Duodenal mucosa (tissue), 2 donors: ENCODE measurements at regions not wholly inside any gene's neighbourhood (a gene's known extent, or its start where the extent isn't known, plus 50 kb on each side); places are given as distances from the start of the nearest gene placed in this dataset.

ENCODE experiments used
- H3K27ac ChIP-seq: one replicate; pipeline ENCODE4 v1.7.0; 2013; ENCODE audit warnings: low read depth, low read length
- H3K27me3 ChIP-seq, 2 donors: one replicate each; pipeline ENCODE4 v1.7.0; 2013; ENCODE audit warnings: low read length in 2 of 2, control low read depth in 1 of 2; ENCODE audit not compliant: insufficient read depth in 2 of 2, control insufficient read depth in 1 of 2
- H3K36me3 ChIP-seq, 2 donors: one replicate each; pipeline ENCODE4 v1.7.0; 2013; ENCODE audit warnings: low read length in 2 of 2, control low read depth in 1 of 2; ENCODE audit not compliant: insufficient read depth in 2 of 2, control insufficient read depth in 1 of 2
- H3K4me1 ChIP-seq, 2 donors: one replicate each; pipeline ENCODE4 v1.7.0; 2013; ENCODE audit warnings: low read length in 2 of 2, control low read depth in 1 of 2; ENCODE audit not compliant: insufficient read depth in 2 of 2, control insufficient read depth in 1 of 2
- H3K4me3 ChIP-seq, 2 donors: one replicate each; pipeline ENCODE4 v1.7.0; 2013; ENCODE audit warnings: low read length in 2 of 2, low read depth in 1 of 2
- H3K9ac ChIP-seq, 2 donors: one replicate each; pipeline ENCODE4 v1.7.0; 2013; ENCODE audit warnings: low read length in 2 of 2, low read depth in 1 of 2
- H3K9me3 ChIP-seq, 2 donors: one replicate each; pipeline ENCODE4 v1.7.0; 2013; ENCODE audit warnings: low read length in 2 of 2, control low read depth in 1 of 2; ENCODE audit not compliant: control insufficient read depth in 1 of 2

GRCh38 chr9:25613709-25614108 is 64.5 kb downstream of the TUSC1 start:
- Histone ChIP-seq H3K4me1 (no peaks in the 10 kb centered on the region), H3K4me3 (no peak overlapping the region)

GRCh38 chr9:25603106-25603505 is 75.1 kb downstream of the TUSC1 start:
- Histone ChIP-seq H3K27ac (no peak overlapping the region), H3K36me3 (no peaks in the 10 kb centered on the region), H3K9me3 (no peaks in the 10 kb centered on the region), H3K4me3 (no peak overlapping the region), H3K9ac (no peak overlapping the region), H3K27me3 (no peaks in the 10 kb centered on the region), H3K4me1 (peaks cover 0 to 3% of the 10 kb centered on the region in 2 donors)

More at GRCh38 chr9:25613709-25614108, 64.5 kb downstream of the TUSC1 start:
- Histone ChIP-seq H3K9ac (no peak overlapping the region), H3K9me3 (no peaks in the 10 kb centered on the region), H3K27me3 (no peaks in the 10 kb centered on the region), H3K27ac (no peak overlapping the region), H3K36me3 (no peaks in the 10 kb centered on the region)

GRCh38 chr9:25602400-25603044 is 75.7 kb downstream of the TUSC1 start:
- Histone ChIP-seq H3K27ac (no peak overlapping the region), H3K9me3 (no peaks in the 10 kb centered on the region), H3K4me1 (peaks cover 0 to 3% of the 10 kb centered on the region in 2 donors)

GRCh38 chr9:25600501-25600900 is 77.7 kb downstream of the TUSC1 start:
- Histone ChIP-seq H3K9ac (no peak overlapping the region), H3K4me3 (no peak overlapping the region), H3K27me3 (no peaks in the 10 kb centered on the region), H3K4me1 (peaks cover 0 to 3% of the 10 kb centered on the region in 2 donors), H3K36me3 (no peaks in the 10 kb centered on the region), H3K27ac (no peak overlapping the region), H3K9me3 (no peaks in the 10 kb centered on the region)

More at GRCh38 chr9:25602400-25603044, 75.7 kb downstream of the TUSC1 start:
- no peak overlapping the region for H3K4me3 ChIP-seq
- no peaks in the 10 kb centered on the region for H3K27me3 ChIP-seq
- H3K9ac ChIP-seq: no peak overlapping the region
- no peaks in the 10 kb centered on the region for H3K36me3 ChIP-seq

GRCh38 chr9:25584611-25585010 is 93.6 kb downstream of the TUSC1 start:
- Histone ChIP-seq H3K27me3 (no peaks in the 10 kb centered on the region), H3K36me3 (no peaks in the 10 kb centered on the region), H3K4me1 (no peaks in the 10 kb centered on the region), H3K9me3 (peaks cover 0 to 6% of the 10 kb centered on the region in 2 donors), H3K27ac (no peak overlapping the region), H3K9ac (no peak overlapping the region), H3K4me3 (no peak overlapping the region)

- H3K36me3 ChIP-seq: no peaks in the 10 kb centered on the region
- no peak overlapping the region for H3K27ac ChIP-seq
- no peak overlapping the region for H3K9ac ChIP-seq
- H3K4me1 ChIP-seq: no peaks in the 10 kb centered on the region
- H3K9me3 ChIP-seq: no peaks in the 10 kb centered on the region
- no peaks in the 10 kb centered on the region for H3K27me3 ChIP-seq
- no peak overlapping the region for H3K4me3 ChIP-seq
Measured at GRCh38 chr9:25573281-25573680, 105.0 kb downstream of the TUSC1 start.

GRCh38 chr9:25571491-25571890 is 106.8 kb downstream of the TUSC1 start:
- Histone ChIP-seq H3K4me1 (no peaks in the 10 kb centered on the region), H3K36me3 (no peaks in the 10 kb centered on the region)

GRCh38 chr9:25570802-25571201 is 107.4 kb downstream of the TUSC1 start:
- no peak overlapping the region for H3K27ac ChIP-seq
- no peak overlapping the region for H3K4me3 ChIP-seq
- no peak overlapping the region for H3K9ac ChIP-seq
- no peaks in the 10 kb centered on the region for H3K9me3 ChIP-seq
- no peaks in the 10 kb centered on the region for H3K36me3 ChIP-seq
- H3K27me3 ChIP-seq: no peaks in the 10 kb centered on the region
- H3K4me1 ChIP-seq: no peaks in the 10 kb centered on the region

More at GRCh38 chr9:25571491-25571890, 106.8 kb downstream of the TUSC1 start:
- Histone ChIP-seq H3K27ac (no peak overlapping the region), H3K4me3 (no peak overlapping the region), H3K9me3 (no peaks in the 10 kb centered on the region), H3K9ac (no peak overlapping the region), H3K27me3 (no peaks in the 10 kb centered on the region)

- no peak overlapping the region for H3K4me3 ChIP-seq
- no peaks in the 10 kb centered on the region for H3K4me1 ChIP-seq
- no peaks in the 10 kb centered on the region for H3K9me3 ChIP-seq
- no peaks in the 10 kb centered on the region for H3K36me3 ChIP-seq
- no peak overlapping the region for H3K9ac ChIP-seq
- H3K27me3 ChIP-seq: no peaks in the 10 kb centered on the region
- H3K27ac ChIP-seq: no peak overlapping the region
Measured at GRCh38 chr9:25562101-25562500, 116.1 kb downstream of the TUSC1 start.

GRCh38 chr9:25557645-25558300 is 120.5 kb downstream of the TUSC1 start:
- H3K9me3 ChIP-seq: no peaks in the 10 kb centered on the region
- no peaks in the 10 kb centered on the region for H3K36me3 ChIP-seq
- H3K27ac ChIP-seq: no peak overlapping the region
- no peaks in the 10 kb centered on the region for H3K27me3 ChIP-seq
- H3K4me1 ChIP-seq: no peaks in the 10 kb centered on the region
- H3K9ac ChIP-seq: no peak overlapping the region
- H3K4me3 ChIP-seq: no peak overlapping the region
